SKM-1 treated with dmso at 0.1 percent for 144 hours (cell line): ENCODE measurements at regions not wholly inside any gene's neighbourhood (a gene's known extent, or its start where the extent isn't known, plus 50 kb on each side); places are given as distances from the start of the nearest gene placed in this dataset.

ENCODE experiments used
- DNase-seq: peaks from one replicate; lab custom pipeline; 2025; ENCODE audit not compliant: unreplicated experiment; lab: John Stamatoyannopoulos, UW

DNA sequence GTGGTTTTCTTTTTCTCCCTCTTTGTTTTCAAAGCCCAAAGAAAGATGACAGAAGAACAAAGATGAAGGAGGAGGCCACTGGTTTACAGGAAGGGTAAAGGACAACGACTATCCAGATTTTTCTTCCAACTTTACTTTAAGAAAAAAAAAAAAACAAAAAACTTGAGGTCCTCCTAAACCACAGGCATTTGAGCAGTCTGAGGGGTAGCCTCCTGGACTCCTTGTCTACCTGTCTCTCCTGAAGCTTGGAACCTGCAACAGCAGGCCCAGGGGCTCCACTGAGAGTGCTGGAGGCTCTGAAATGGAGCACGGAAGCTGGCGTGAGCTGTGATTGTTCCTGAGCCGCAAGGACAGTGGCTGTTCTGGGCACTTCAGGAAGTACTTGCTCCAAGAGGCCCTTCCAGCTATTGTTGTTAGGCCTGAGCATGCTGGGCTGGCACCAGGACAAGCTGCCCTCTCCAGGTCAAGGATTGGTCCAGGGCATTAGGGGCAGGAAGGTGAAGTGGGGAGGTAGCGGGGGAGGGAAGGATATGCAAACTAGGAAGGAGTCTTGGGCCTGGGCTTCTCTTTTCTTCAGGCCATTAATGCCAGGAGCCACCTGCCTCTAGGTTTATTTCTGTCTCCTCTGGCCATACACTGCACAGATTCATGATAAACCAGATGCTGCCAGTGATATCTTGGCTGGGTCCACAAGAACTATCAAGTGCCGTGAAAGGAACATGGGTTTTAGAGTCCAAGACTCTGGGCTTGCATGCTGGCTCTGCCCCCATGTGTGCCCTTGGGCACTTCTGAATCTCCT is 147.3 kb downstream of the CCDC34 start:
- no peak for DNase-seq

GRCh38 chr11:27214713-27215112 is 148.3 kb downstream of the CCDC34 start:
- DNase-seq: no peak

- no peak for DNase-seq
Measured at GRCh38 chr11:27213232-27213660, 149.8 kb downstream of the CCDC34 start.

DNA sequence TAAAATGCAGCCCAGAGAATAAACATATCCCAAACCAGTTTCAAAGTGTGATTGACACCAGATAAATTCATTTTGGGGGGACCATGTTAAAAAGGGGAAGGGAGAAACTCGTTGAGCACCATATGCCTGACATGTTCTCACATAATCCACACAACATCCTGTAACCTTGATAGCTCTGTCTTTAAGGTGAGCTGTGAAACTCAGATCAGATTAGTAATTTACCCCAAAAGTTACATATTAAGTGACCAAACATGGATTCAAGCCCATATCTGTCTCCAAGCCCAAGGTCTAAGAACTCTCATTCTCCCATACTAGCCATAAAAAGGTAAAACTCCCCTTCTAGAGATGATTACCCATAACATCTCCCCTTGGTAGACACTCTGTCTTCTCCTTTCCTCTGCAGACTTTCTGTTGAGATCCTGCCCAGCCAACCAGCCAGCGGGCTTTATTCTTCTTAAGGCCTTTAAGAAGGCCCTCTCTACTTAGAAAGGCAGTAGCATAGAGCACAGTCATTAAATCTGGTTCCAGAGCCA is 150.7 kb downstream of the CCDC34 start:
- DNase-seq: no peak

- DNase-seq: peak; percentile 20
Measured at GRCh38 chr11:27211370-27212127, 151.5 kb downstream of the CCDC34 start.

- no peak for DNase-seq
Measured at GRCh38 chr11:27210531-27210930, 152.5 kb downstream of the CCDC34 start.

GRCh38 chr11:27209562-27210005 is 153.4 kb downstream of the CCDC34 start:
- no peak for DNase-seq

GRCh38 chr11:27208846-27209245 is 154.2 kb downstream of the CCDC34 start:
- DNase-seq: no peak

DNA sequence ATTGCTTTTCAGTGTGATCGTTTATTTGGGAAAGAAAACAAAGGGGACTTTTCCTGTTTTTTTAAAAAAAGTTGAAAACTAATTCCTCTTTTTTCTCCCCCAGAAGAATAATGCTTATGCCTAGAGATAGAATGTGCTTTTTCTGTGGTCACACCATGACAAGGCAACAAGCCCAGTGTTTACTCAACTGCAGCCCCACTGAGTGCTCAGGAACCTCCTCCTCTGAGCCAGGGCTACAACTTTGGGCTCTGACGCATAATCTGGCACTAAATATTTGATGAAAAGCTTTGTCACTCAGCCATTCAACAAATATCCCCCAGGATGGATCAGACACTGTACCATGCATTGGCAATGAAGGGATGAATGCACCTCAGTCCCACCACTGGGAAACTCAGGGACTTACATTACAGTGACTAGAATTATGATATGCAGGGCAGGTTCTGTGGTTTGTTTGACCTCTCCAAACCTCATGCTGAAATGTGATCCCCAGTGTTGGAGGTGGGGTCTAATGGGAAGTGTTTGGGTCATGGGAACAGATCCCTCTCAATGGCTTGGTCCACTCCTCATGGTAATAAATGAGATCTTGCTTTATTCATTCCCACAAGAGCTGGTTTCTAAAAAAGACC is 155.9 kb downstream of the CCDC34 start:
- DNase-seq: no peak

- no peak for DNase-seq
Measured at GRCh38 chr11:27205779-27206570, 157.0 kb downstream of the CCDC34 start.

GRCh38 chr11:27205250-27205649 is 157.8 kb downstream of the CCDC34 start:
- no peak for DNase-seq

DNA sequence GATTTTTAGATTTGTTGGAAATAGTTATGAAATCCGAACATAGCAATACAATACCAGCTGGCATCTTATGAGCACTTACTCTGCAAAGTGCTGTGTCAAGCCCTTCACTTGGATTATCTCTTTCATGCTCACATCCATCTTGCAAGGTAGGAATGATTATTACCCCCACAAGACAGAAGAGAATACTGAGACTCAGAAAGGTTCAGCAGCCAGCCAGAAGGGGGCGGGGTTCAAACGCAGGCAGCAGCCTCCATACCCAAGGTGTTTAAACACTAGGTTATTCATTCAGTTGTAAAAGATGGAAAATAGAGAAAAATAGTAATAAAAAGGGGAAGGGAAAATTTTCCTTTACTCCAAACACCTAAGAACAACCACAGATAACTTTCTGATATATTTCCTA is 158.5 kb downstream of the CCDC34 start:
- no peak for DNase-seq

DNA sequence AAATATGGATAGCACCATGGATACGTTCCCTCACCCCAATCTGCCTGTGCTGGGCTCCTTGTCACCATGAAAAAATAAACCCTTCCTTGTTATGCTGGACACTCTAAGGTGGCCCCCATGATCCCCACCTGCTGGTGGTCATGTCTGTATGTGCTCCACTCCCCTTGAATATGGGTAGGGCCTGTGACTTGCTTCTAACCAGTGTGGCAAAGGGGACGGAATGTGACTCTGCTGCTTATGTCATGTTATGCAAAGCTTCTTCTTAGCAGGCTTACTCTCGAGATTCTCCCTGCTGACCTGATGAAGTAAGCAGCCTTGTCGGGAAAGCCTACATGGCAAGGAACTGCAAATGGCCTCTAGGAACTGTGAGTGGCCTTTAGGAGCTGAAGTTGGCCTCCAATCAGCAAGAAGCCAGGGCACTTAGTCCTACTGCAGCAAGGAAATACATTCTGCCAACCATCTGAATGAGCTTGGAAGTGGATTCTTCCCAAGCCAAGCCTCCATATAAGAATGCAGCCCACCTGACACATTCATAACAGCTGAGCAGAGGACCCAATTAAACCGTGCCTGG is 159.9 kb downstream of the CCDC34 start:
- DNase-seq: no peak

GRCh38 chr11:27201454-27202302 is 161.1 kb downstream of the BBOX1 start:
- no peak for DNase-seq

- no peak for DNase-seq
Measured at GRCh38 chr11:27200779-27201453, 160.3 kb downstream of the BBOX1 start.

DNA sequence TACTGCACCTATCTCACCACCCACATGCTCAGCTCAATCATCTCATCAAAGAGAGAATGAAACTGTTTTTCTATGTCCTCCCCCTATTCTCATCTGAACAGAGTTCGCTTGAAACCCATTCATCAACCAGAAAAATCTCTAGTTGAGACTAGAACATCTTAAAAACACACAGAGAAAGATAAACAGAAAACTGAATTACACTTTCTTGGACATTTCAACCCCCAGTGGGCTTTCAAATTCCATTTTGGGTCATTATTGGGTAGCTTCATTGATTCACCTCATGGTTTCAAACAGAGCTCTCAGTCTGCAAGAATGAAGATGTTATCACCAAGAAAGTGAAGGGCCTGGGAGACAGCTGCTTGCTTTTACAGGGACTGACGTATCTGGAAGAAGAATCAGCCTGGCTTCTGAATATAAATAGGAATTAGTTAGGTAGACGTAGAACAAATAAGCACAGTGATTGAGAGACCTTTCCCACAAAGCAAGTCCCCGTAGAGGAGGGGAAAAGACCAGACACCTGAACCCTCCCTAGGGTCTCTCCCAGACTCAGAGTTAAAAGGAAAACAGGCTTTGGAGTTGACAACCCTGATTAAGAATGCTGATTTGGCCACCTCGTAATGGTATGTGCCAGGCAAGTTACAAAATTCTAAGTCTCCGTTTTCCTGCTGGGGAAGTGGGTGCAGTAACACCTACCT is 155.7 kb downstream of the BBOX1 start:
- no peak for DNase-seq

GRCh38 chr11:27195837-27196202 is 155.2 kb downstream of the BBOX1 start:
- no peak for DNase-seq

GRCh38 chr11:27194976-27195375 is 154.4 kb downstream of the BBOX1 start:
- no peak for DNase-seq
